Gastrocnemius medialis (tissue), 4 donors: ENCODE measurements at regions not wholly inside any gene's neighbourhood (a gene's known extent, or its start where the extent isn't known, plus 50 kb on each side); places are given as distances from the start of the nearest gene placed in this dataset.

Experiments used
- ATAC-seq, 2 donors: fragments of 150-250 bp; one replicate each; pipeline ENCODE4 v1.9.1; 2016
- DNase-seq, 2 donors: peaks; one replicate each; pipeline ENCODE4 v3.0.0-alpha.2; 2019
- H3K27ac ChIP-seq, 4 donors: fragments of 200-600 bp; sonication (generic); 1 replicate in 1 of 4; 2 replicates in 3 of 4; pipeline ENCODE4 v1.5.1; 2016 to 2018; ENCODE audit warnings: mild to moderate bottlenecking in 2 of 4, moderate library complexity in 1 of 4
- H3K27me3 ChIP-seq, 3 donors: fragments of 200-600 bp; sonication (generic) in 2 of 3; 1 replicate in 1 of 3; 2 replicates in 2 of 3; pipeline versions ENCODE4 v1.5.1 to v1.6.0; 2016 to 2019; ENCODE audit warnings: mild to moderate bottlenecking in 1 of 3, moderate library complexity in 1 of 3
- H3K36me3 ChIP-seq, 2 donors: fragments of 200-600 bp; sonication (generic) in 1 of 2; one replicate each; pipeline ENCODE4 v1.5.1; 2017 to 2018
- H3K4me1 ChIP-seq, 2 donors: fragments of 200-600 bp; sonication (generic) in 1 of 2; one replicate each; pipeline ENCODE4 v1.5.1; 2016 to 2017; ENCODE audit warnings: mild to moderate bottlenecking in 2 of 2
- H3K4me3 ChIP-seq, 4 donors: fragments of 200-600 bp; sonication (generic) in 3 of 4; 1 replicate in 1 of 4; 2 replicates in 3 of 4; pipeline ENCODE4 v1.5.1; 2016 to 2019; ENCODE audit warnings: mild to moderate bottlenecking in 2 of 4
- H3K9me3 ChIP-seq, 3 donors: fragments of 200-600 bp; sonication (generic) in 2 of 3; 1 replicate in 1 of 3; 2 replicates in 2 of 3; pipeline ENCODE4 v1.5.1; 2016 to 2019
- POLR2A ChIP-seq, 2 donors: fragments of 450-650 bp; IDR thresholded peaks; one replicate each; pipeline ENCODE4 v1.6.1; 2017; ENCODE audit warnings: antibody characterized with exemption in 2 of 2, mild to moderate bottlenecking in 2 of 2, moderate library complexity in 2 of 2
- in situ Hi-C, 4 donors: fragments of 200-750 bp; cut with MboI; loops; one replicate each; pipeline versions ENCODE4 v1.15.0 to v1.8.0; 2017; ENCODE audit warnings: low sequenced_read_pairs in 4 of 4
- intact Hi-C: fragments of 100-400 bp; cut with DNase I; formaldehyde crosslinking; loops from one replicate; pipeline ENCODE4 v1.15.1; 2023; ENCODE audit warnings: low total_unique reads
- TF ChIP-seq, protein P1 (sequence below), 5 experiments: fragments of 450-650 bp in 3 of 5; fragments of 200-600 bp in 2 of 5; sonication (generic) in 2 of 5; IDR thresholded peaks in 4 of 5; conservative IDR thresholded peaks in 1 of 5; 1 replicate in 4 of 5; 2 replicates in 1 of 5; pipeline ENCODE4 v1.5.1; 2016 to 2019; ENCODE audit warnings: antibody characterized with exemption in 5 of 5, mild to moderate bottlenecking in 3 of 5, moderate library complexity in 3 of 5

- Histone ChIP-seq H3K4me3 (no peak overlapping the region), H3K36me3 (no peaks in the 10 kb centered on the region), H3K27me3 (no peaks in the 10 kb centered on the region), H3K9me3 (no peaks in the 10 kb centered on the region), H3K27ac (peak overlapping the region in 2 of 4 donors; percentile 19 to 25), H3K4me1 (peaks cover 9 to 14% of the 10 kb centered on the region in 2 donors)
- TF ChIP-seq, protein P1, sequence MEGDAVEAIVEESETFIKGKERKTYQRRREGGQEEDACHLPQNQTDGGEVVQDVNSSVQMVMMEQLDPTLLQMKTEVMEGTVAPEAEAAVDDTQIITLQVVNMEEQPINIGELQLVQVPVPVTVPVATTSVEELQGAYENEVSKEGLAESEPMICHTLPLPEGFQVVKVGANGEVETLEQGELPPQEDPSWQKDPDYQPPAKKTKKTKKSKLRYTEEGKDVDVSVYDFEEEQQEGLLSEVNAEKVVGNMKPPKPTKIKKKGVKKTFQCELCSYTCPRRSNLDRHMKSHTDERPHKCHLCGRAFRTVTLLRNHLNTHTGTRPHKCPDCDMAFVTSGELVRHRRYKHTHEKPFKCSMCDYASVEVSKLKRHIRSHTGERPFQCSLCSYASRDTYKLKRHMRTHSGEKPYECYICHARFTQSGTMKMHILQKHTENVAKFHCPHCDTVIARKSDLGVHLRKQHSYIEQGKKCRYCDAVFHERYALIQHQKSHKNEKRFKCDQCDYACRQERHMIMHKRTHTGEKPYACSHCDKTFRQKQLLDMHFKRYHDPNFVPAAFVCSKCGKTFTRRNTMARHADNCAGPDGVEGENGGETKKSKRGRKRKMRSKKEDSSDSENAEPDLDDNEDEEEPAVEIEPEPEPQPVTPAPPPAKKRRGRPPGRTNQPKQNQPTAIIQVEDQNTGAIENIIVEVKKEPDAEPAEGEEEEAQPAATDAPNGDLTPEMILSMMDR (IDR thresholded peaks at IDR 0.05 in 4 of 5, conservative IDR thresholded peaks at IDR 0.05 in 1 of 5), result no peak
- TF ChIP-seq POLR2A (IDR thresholded peaks at IDR 0.05), result no peak
- ATAC-seq, result peak in 1 of 2 donors; percentile 58
- in situ Hi-C loops (no loop called here), intact Hi-C loops (no loop called here)
- DNase-seq, result no peak
Observed at GRCh38 chr20:8946036-8946940, 122.6 kb upstream of the PLCB4 start.

GRCh38 chr20:8948442-8949020 is 120.4 kb upstream of the PLCB4 start:
- Histone ChIP-seq H3K4me1 (peaks cover 9 to 14% of the 10 kb centered on the region in 2 donors), H3K27ac (no peak overlapping the region), H3K9me3 (no peaks in the 10 kb centered on the region), H3K36me3 (no peaks in the 10 kb centered on the region), H3K4me3 (no peak overlapping the region), H3K27me3 (no peaks in the 10 kb centered on the region)
- TF ChIP-seq, protein P1 (IDR thresholded peaks at IDR 0.05 in 4 of 5, conservative IDR thresholded peaks at IDR 0.05 in 1 of 5), result no peak
- TF ChIP-seq POLR2A (IDR thresholded peaks at IDR 0.05), result no peak
- ATAC-seq, result no peak
- DNase-seq, result no peak
- in situ Hi-C loops (no loop called here), intact Hi-C loops (no loop called here)

DNA sequence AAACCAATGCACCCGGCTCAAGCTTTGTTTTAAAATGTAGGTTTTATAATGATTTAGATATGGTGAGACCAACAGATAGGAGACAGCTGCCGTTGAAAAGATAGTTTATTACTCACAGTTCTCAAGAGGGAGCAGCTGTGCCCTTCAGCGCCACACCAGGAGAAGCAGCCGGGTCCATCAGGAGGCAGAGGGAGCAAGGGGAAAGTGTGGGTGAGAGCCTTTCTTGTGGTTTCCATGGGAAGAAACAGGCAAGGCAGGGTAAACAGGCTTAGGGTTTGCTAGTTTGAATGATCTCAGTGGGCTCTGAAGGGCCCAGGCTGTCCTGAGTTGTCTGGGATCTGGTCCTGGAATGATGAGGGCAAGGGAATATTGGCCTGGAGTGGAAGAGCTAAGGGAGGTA is 117.7 kb upstream of the PLCB4 start:
- in situ Hi-C loops (no loop called here), intact Hi-C loops (no loop called here)
- no peak overlapping the region for H3K4me3 ChIP-seq
- H3K4me1 ChIP-seq, result peaks cover 4% of the 10 kb centered on the region in 2 donors
- DNase-seq (no peak), ATAC-seq (no peak)
- no peaks in the 10 kb centered on the region for H3K36me3 ChIP-seq
- H3K27me3 ChIP-seq, result no peaks in the 10 kb centered on the region
- no peak overlapping the region for H3K27ac ChIP-seq
- no peak for TF ChIP-seq POLR2A (IDR thresholded peaks at IDR 0.05)
- TF ChIP-seq, protein P1 (IDR thresholded peaks at IDR 0.05 in 4 of 5, conservative IDR thresholded peaks at IDR 0.05 in 1 of 5), result no peak
- H3K9me3 ChIP-seq, result no peaks in the 10 kb centered on the region

DNA sequence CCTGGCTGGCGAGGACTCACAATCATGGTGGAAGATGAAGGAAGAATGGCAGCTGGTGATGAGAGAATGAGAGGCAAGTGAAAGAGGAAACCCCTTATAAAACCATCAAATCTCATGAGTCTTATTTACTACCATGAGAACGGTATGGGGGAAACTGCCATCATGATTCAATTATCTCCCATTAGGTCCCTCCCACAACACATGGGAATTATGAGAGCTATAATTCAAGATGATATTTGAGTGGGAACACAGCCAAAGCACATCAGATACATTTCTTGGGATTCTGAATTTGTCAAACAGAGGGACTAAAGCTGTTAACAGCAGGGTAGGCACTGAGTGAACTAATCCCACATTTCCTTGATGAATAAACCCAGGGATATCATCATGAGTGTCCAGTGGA is 116.2 kb upstream of the PLCB4 start:
- Histone ChIP-seq H3K4me1 (peaks cover 0 to 4% of the 10 kb centered on the region in 2 donors), H3K27me3 (no peaks in the 10 kb centered on the region), H3K36me3 (no peaks in the 10 kb centered on the region), H3K27ac (no peak overlapping the region), H3K9me3 (no peaks in the 10 kb centered on the region), H3K4me3 (no peak overlapping the region)
- ATAC-seq (no peak), DNase-seq (no peak)
- in situ Hi-C loops (no loop called here), intact Hi-C loops (no loop called here)
- TF ChIP-seq POLR2A (IDR thresholded peaks at IDR 0.05), result no peak
- TF ChIP-seq, protein P1 (IDR thresholded peaks at IDR 0.05 in 4 of 5, conservative IDR thresholded peaks at IDR 0.05 in 1 of 5), result no peak
